ENCODE measurements at regions not wholly inside any gene's neighbourhood (a gene's known extent, or its start where the extent isn't known, plus 50 kb on each side); places are given as distances from the start of the nearest gene placed in this dataset.

DNA sequence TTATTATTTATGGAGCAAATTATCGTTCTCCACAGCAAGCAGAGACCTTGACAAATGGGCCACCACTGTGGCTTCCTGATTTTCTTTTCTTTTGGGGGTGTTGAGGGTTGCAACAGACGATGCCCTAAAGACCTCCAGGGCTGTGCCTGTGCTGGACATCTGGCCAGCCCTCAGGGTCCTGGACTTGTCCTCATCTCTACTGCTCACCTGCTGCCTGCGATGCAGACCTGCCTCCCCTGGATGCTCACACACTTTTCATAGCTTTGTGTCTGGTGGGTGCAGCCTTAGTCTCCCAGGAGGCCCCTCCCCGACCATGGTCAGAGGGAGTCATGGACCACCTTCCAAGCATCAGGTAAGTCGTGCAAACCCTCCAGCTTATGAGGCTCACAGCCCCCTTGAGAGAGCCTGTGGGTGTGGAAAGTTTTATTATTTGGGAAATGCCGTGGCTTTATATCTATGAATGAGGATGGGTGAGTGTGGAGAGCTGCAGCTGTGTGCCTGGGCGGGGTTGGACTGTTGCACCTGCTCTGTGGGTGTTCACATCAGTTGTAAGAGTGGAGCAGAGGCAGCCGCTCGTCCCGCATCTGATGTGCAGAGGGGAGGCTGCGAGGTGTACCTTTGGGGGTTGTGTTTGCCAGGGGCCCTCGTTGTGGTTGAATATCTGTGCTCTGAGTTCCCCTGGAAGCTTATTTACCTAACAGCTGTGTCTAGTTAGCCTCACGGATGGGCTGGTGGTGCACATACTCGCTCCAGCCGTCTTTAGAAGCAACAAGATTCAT, 126.3 kb upstream of the IRX4 start:
- no peaks in the 10 kb centered on the region for H3K9me3 Mint-ChIP-seq
- H3K27me3 Mint-ChIP-seq (ENCODE audit: low read depth, poor library complexity) = peaks cover 46% of the 10 kb centered on the region
- TF ChIP-seq, protein P1, sequence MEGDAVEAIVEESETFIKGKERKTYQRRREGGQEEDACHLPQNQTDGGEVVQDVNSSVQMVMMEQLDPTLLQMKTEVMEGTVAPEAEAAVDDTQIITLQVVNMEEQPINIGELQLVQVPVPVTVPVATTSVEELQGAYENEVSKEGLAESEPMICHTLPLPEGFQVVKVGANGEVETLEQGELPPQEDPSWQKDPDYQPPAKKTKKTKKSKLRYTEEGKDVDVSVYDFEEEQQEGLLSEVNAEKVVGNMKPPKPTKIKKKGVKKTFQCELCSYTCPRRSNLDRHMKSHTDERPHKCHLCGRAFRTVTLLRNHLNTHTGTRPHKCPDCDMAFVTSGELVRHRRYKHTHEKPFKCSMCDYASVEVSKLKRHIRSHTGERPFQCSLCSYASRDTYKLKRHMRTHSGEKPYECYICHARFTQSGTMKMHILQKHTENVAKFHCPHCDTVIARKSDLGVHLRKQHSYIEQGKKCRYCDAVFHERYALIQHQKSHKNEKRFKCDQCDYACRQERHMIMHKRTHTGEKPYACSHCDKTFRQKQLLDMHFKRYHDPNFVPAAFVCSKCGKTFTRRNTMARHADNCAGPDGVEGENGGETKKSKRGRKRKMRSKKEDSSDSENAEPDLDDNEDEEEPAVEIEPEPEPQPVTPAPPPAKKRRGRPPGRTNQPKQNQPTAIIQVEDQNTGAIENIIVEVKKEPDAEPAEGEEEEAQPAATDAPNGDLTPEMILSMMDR (IDR thresholded peaks at IDR 0.05) = no peak
- no peaks in the 10 kb centered on the region for H3K36me3 Mint-ChIP-seq (ENCODE audit: low read depth)
- no peak overlapping the region for H3K4me3 Mint-ChIP-seq
- no peak overlapping the region for H3K27ac Mint-ChIP-seq
- no peak for DNase-seq
- peaks cover 32% of the 10 kb centered on the region for H3K4me1 Mint-ChIP-seq

DNA sequence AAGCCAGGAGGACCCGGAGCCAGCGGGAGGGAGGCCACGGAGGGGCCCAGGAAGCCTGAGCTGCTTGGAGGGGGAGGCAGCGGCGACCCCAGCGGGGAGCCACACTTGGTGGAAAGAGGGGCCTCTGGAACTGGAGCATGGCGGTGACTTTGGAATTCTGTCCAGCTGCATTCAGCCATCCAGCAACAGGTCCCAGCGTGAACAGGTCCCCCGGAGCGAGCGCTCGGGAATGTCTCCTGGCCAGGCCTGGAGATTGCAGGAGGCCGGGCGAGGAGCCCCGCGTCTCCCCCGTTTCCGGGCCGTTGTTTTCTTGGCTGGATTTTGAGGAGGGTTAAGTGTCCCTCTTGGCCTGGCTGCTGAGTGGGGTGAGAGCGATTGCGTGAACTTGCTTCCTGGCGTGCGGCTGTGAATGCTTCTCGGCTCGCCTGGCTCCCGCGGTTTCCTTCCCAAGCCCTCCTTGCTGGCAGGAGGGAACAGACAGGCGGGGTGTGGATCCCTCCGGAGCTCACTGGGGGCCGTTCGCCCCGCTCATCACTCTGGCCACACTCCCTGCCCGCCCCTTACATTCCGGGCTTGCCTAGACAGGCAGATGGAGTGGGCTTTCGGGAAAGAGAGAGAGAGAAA, 125.3 kb upstream of the IRX4 start:
- Mint-ChIP-seq H3K36me3 (ENCODE audit: low read depth) (no peaks in the 10 kb centered on the region), H3K27ac (no peak overlapping the region), H3K27me3 (ENCODE audit: low read depth, poor library complexity) (peaks cover 53% of the 10 kb centered on the region), H3K4me1 (peaks cover 22% of the 10 kb centered on the region), H3K9me3 (no peaks in the 10 kb centered on the region), H3K4me3 (no peak overlapping the region)
- TF ChIP-seq, protein P1 (IDR thresholded peaks at IDR 0.05) = no peak
- no peak for DNase-seq

DNA sequence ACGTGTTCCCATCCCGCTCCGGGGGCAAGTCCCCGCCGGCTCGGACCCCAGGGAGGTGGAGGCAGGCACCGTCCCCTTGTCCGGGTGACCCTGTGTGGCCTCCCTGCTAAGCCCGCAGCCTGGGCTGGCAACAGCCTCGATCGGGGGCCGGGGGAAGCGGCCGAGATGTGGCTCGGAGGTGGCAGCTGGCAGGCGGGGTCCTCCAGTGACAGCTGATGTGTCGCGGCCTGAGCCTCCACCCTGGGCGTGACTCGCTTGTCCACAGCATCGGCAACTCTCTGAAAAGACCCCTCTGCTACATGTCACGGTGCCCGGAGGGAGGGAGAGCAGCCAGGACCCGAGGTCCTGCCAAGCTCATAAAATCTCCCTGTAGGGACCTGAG, 124.8 kb upstream of the IRX4 start:
- peaks cover 17% of the 10 kb centered on the region for H3K4me1 Mint-ChIP-seq
- H3K27ac Mint-ChIP-seq = no peak overlapping the region
- TF ChIP-seq, protein P1 (IDR thresholded peaks at IDR 0.05) = no peak
- peaks cover 58% of the 10 kb centered on the region for H3K27me3 Mint-ChIP-seq (ENCODE audit: low read depth, poor library complexity)
- no peaks in the 10 kb centered on the region for H3K36me3 Mint-ChIP-seq (ENCODE audit: low read depth)
- no peak overlapping the region for H3K4me3 Mint-ChIP-seq
- DNase-seq = no peak
- no peaks in the 10 kb centered on the region for H3K9me3 Mint-ChIP-seq

- H3K27me3 Mint-ChIP-seq (ENCODE audit: low read depth, poor library complexity) = peaks cover 61% of the 10 kb centered on the region
- H3K4me1 Mint-ChIP-seq = peaks cover 11% of the 10 kb centered on the region
Observed at GRCh38 chr5:2006971-2007291, 124.2 kb upstream of the IRX4 start.

DNA sequence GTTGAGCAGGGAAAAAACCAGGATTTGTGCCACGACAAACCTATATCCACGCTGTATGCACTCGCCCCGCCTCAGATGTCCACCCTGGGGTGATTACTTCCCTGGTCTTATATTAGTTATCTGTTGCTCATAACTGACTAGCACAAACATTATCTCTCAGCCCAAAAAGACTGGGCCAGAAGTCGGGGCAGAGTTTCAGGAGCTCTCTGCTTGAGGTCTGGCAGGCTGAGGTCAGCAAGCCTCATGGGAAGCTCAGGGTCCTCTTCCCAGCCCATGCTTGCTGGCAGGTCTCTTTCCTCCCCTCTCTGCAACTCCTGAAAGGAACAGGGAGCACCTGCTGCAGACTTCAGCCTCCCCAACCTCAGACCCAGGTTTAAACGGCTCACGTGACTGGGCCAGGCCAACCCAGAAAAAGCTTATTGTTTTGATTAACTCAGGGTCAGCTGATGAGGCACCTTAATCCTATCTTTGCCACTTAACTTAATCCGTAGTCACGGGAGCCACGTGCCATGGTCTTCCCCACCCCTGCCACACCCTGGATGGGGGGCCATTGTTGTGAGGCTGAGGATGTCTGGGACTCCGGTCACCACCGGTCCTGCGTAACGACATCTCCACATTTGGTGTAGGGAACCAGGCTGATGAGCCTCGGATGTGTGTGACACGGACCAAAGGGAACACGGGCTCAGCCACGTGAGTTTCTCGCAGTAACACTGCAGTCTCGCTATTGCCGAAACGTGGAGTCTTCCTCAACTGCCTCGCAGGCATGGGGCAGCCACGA, 123.7 kb upstream of the IRX4 start:
- H3K36me3 Mint-ChIP-seq (ENCODE audit: low read depth) = no peaks in the 10 kb centered on the region
- TF ChIP-seq, protein P1 (IDR thresholded peaks at IDR 0.05) = no peak
- no peak overlapping the region for H3K27ac Mint-ChIP-seq
- no peaks in the 10 kb centered on the region for H3K9me3 Mint-ChIP-seq
- H3K4me3 Mint-ChIP-seq = no peak overlapping the region
- H3K4me1 Mint-ChIP-seq = peaks cover 6% of the 10 kb centered on the region
- DNase-seq = no peak
- H3K27me3 Mint-ChIP-seq (ENCODE audit: low read depth, poor library complexity) = peaks cover 66% of the 10 kb centered on the region

More at GRCh38 chr5:2006971-2007291, 124.2 kb upstream of the IRX4 start:
- no peaks in the 10 kb centered on the region for H3K36me3 Mint-ChIP-seq (ENCODE audit: low read depth)
- H3K4me3 Mint-ChIP-seq = no peak overlapping the region
- DNase-seq = no peak
- no peak overlapping the region for H3K27ac Mint-ChIP-seq
- TF ChIP-seq, protein P1 (IDR thresholded peaks at IDR 0.05) = no peak
- no peaks in the 10 kb centered on the region for H3K9me3 Mint-ChIP-seq
